CD4-positive, alpha-beta T cell (primary cell): ENCODE measurements at regions not wholly inside any gene's neighbourhood (a gene's known extent, or its start where the extent isn't known, plus 50 kb on each side); places are given as distances from the start of the nearest gene placed in this dataset.

Experiments
- ATAC-seq: fragments of 200-7000 bp; cut with Tn5 transposase; one replicate; pipeline ENCODE4 v1.10.0; 2022; ENCODE audit warnings: mild to moderate bottlenecking; ENCODE audit not compliant: poor library complexity
- CTCF ChIA-PET: fragments of 350-600 bp; sonication (Branson Sonifier 250); formaldehyde crosslinking; loops from one replicate; lab custom pipeline; 2021; ENCODE audit warnings: antibody characterized with exemption, inconsistent platforms; lab: Charles Lee
- POLR2A ChIA-PET: fragments of 350-600 bp; sonication (Branson Sonifier 250); formaldehyde crosslinking; loops from one replicate; lab custom pipeline; 2021; ENCODE audit warnings: antibody characterized with exemption, inconsistent platforms; lab: Charles Lee
- DNase-seq, 14 experiments: peaks; one replicate each; pipeline ENCODE4 v3.0.0-alpha.2; 2013 to 2020; ENCODE audit warnings: mixed read lengths in 2 of 14
- H3K27ac ChIP-seq, 2 donors: one replicate each; pipeline versions ENCODE4 v1.5.1 to v1.7.0; 2013; ENCODE audit warnings: low read length in 2 of 2, low read depth in 1 of 2, mild to moderate bottlenecking in 1 of 2
- H3K27me3 ChIP-seq, 2 experiments: 1 replicate in 1 of 2; 2 replicates in 1 of 2; pipeline versions ENCODE4 v1.6.1 to v1.7.0; 2013; ENCODE audit warnings: low read length in 2 of 2, control low read depth in 1 of 2, mild to moderate bottlenecking in 1 of 2, moderate library complexity in 1 of 2; ENCODE audit not compliant: insufficient read depth in 2 of 2, control insufficient read depth in 1 of 2
- H3K36me3 ChIP-seq: one replicate; pipeline ENCODE4 v1.6.1; 2013; ENCODE audit warnings: low read length, control low read depth; ENCODE audit not compliant: insufficient read depth
- H3K4me1 ChIP-seq: one replicate; pipeline ENCODE4 v1.6.1; 2013; ENCODE audit warnings: low read length, control low read depth; ENCODE audit not compliant: insufficient read depth
- H3K4me3 ChIP-seq: one replicate; pipeline ENCODE4 v1.5.1; 2013; ENCODE audit warnings: mild to moderate bottlenecking, low read length, moderate library complexity
- H3K9me3 ChIP-seq, 2 experiments: 1 replicate in 1 of 2; 2 replicates in 1 of 2; pipeline versions ENCODE4 v1.6.1 to v1.7.0; 2013; ENCODE audit warnings: low read length in 2 of 2, mild to moderate bottlenecking in 2 of 2, control low read depth in 1 of 2, moderate library complexity in 1 of 2; ENCODE audit not compliant: control insufficient read depth in 1 of 2, insufficient read depth in 1 of 2
- H3K27ac Mint-ChIP-seq: one replicate; pipeline ENCODE4 v1.8.0; 2020; ENCODE audit warnings: mixed read lengths
- H3K27me3 Mint-ChIP-seq: one replicate; pipeline ENCODE4 v1.8.0; 2021; ENCODE audit warnings: mixed read lengths
- H3K36me3 Mint-ChIP-seq: one replicate; pipeline ENCODE4 v1.8.0; 2021; ENCODE audit warnings: low read depth, mixed read lengths
- H3K4me1 Mint-ChIP-seq: one replicate; pipeline ENCODE4 v1.8.0; 2021; ENCODE audit warnings: low read depth, mixed read lengths
- H3K4me3 Mint-ChIP-seq: one replicate; pipeline ENCODE4 v1.8.0; 2020; ENCODE audit warnings: mild to moderate bottlenecking, mixed read lengths
- H3K9me3 Mint-ChIP-seq: one replicate; pipeline ENCODE4 v1.8.0; 2020; ENCODE audit warnings: mixed read lengths
- CTCF ChIP-seq: fragments of 200-600 bp; IDR thresholded peaks from one replicate; pipeline ENCODE4 v1.8.0; 2022; ENCODE audit warnings: antibody characterized with exemption, mild to moderate bottlenecking
- intact Hi-C, 2 experiments: fragments of 100-400 bp; cut with DNase I in 1 of 2; cut with micrococcal nuclease in 1 of 2; formaldehyde crosslinking; loops; one replicate each; pipeline versions ENCODE4 v1.15.1 to v1.9.0; 2023 to 2025; cut with DNase I, micrococcal nuclease

GRCh38 chr13:82672248-82672647, 1210.0 kb downstream of the SLITRK1 start:
- DNase-seq (no peak), ATAC-seq (no peak)
- H3K27ac ChIP-seq = no peak overlapping the region
- H3K36me3 ChIP-seq = no peaks in the 10 kb centered on the region
- POLR2A ChIA-PET = no interaction called here
- intact Hi-C loops = no loop called here
- H3K9me3 ChIP-seq = no peaks in the 10 kb centered on the region
- no peaks in the 10 kb centered on the region for H3K36me3 Mint-ChIP-seq
- H3K4me1 Mint-ChIP-seq = no peaks in the 10 kb centered on the region
- no peak overlapping the region for H3K4me3 Mint-ChIP-seq
- TF ChIP-seq CTCF = no peak
- H3K4me3 ChIP-seq = no peak overlapping the region
- no peaks in the 10 kb centered on the region for H3K27me3 Mint-ChIP-seq
- H3K27me3 ChIP-seq = no peaks in the 10 kb centered on the region
- CTCF ChIA-PET = no interaction called here
- no peak overlapping the region for H3K27ac Mint-ChIP-seq
- H3K9me3 Mint-ChIP-seq = peaks cover 2% of the 10 kb centered on the region
- H3K4me1 ChIP-seq = no peaks in the 10 kb centered on the region

DNA sequence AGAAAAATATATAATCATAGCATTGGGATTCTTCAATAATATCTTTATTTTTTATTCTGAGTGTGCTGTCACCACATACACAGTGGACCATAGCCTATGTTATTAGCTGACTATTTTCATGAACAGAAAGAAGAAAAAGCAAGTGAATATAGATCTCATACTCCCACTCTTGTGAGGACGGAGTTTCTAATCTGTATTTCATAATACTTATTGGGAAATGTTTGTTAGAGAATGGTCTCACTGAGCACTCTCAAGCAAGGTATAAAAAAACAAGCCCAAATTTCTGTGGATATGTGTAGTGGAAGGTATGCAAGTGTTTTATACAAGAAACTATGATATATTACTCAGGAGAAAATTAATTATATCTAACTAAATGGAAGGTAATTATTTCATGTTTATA, 1218.1 kb downstream of the SLITRK1 start:
- no peak overlapping the region for H3K27ac Mint-ChIP-seq
- ChIA-PET POLR2A (no interaction called here), CTCF (no interaction called here)
- TF ChIP-seq CTCF = no peak
- H3K27me3 Mint-ChIP-seq = no peaks in the 10 kb centered on the region
- no peaks in the 10 kb centered on the region for H3K4me1 ChIP-seq
- no peaks in the 10 kb centered on the region for H3K36me3 ChIP-seq
- DNase-seq (no peak), ATAC-seq (no peak)
- intact Hi-C loops = no loop called here
- H3K4me3 ChIP-seq = no peak overlapping the region
- H3K27ac ChIP-seq = no peak overlapping the region
- no peaks in the 10 kb centered on the region for H3K9me3 ChIP-seq
- no peaks in the 10 kb centered on the region for H3K36me3 Mint-ChIP-seq
- H3K4me1 Mint-ChIP-seq = no peaks in the 10 kb centered on the region
- no peak overlapping the region for H3K4me3 Mint-ChIP-seq
- peaks cover 3% of the 10 kb centered on the region for H3K9me3 Mint-ChIP-seq
- H3K27me3 ChIP-seq = no peaks in the 10 kb centered on the region

GRCh38 chr13:82661126-82661525, 1221.1 kb downstream of the SLITRK1 start:
- H3K36me3 Mint-ChIP-seq = no peaks in the 10 kb centered on the region
- Histone ChIP-seq H3K27me3 (no peaks in the 10 kb centered on the region), H3K4me1 (no peaks in the 10 kb centered on the region), H3K36me3 (no peaks in the 10 kb centered on the region), H3K27ac (no peak overlapping the region), H3K4me3 (no peak overlapping the region), H3K9me3 (no peaks in the 10 kb centered on the region)
- ChIA-PET CTCF (no interaction called here), POLR2A (no interaction called here)
- H3K9me3 Mint-ChIP-seq = peaks cover 3% of the 10 kb centered on the region
- intact Hi-C loops = no loop called here
- DNase-seq (no peak), ATAC-seq (no peak)
- TF ChIP-seq CTCF = no peak
- H3K4me3 Mint-ChIP-seq = no peak overlapping the region
- H3K27me3 Mint-ChIP-seq = no peaks in the 10 kb centered on the region
- no peaks in the 10 kb centered on the region for H3K4me1 Mint-ChIP-seq
- no peak overlapping the region for H3K27ac Mint-ChIP-seq
